Astrocyte (in vitro differentiated cells and primary cell): ENCODE measurements at regions not wholly inside any gene's neighbourhood (a gene's known extent, or its start where the extent isn't known, plus 50 kb on each side); places are given as distances from the start of the nearest gene placed in this dataset.
"Not testable (repeated sequence)": the region's sequence is repeated elsewhere in the genome, so short reads cannot be mapped to it uniquely, and the experiment has no call there.

Source experiments
- CTCF ChIP-seq: IDR thresholded peaks from 2 replicates; pipeline ENCODE4 v1.5.1; 2011; ENCODE audit warnings: low read depth, mild to moderate bottlenecking, inconsistent platforms, low read length, moderate library complexity; ENCODE audit not compliant: insufficient read depth
- EZH2 ChIP-seq: IDR thresholded peaks from 2 replicates; pipeline ENCODE4 v1.6.1; 2012; ENCODE audit warnings: mild to moderate bottlenecking, low read length, inconsistent platforms; ENCODE audit not compliant: insufficient read depth

- not testable (repeated sequence) for TF ChIP-seq CTCF, EZH2
These were observed 66.1 kb upstream of the ZSCAN2 start for GRCh38 chr15:84534561-84535235.
